ENCODE measurements at regions not wholly inside any gene's neighbourhood (a gene's known extent, or its start where the extent isn't known, plus 50 kb on each side); places are given as distances from the start of the nearest gene placed in this dataset.

DNA sequence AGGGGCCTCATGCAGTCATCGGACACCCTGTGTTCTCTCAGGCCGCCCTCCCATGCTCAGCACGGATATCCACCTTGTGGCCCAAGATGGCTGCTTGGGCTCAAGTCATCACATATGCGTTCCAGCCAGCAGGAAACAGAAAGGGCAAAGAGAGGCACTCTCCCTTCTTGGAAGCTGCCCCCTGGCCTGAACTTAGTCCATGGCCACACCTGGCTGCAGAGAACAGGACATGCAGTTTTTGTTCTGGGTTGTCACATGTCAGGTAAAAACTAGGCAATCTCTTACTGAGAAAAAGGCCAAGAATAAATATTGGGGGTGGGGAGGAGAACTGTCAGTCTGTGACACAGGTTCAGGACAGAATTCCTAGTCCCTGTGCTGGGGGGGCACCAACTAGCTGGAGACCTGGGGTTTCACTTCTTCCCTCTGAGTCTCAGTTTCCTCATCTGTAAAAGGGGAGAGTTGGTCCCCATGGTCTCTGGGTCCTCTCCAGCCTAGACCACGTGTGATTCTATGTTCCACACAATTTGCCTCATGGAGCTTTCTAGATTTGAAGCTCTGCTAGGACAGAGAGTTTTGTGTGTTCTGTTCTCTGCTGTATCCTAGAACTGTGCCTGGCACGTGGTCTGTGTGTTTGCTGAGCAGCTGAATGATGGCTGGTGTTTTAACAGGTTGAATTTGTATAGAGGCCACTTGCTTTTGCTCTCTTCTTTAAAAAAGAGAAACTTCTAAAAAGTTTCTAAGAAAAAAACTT lies 107.2 kb upstream of the ANO1 start:
- TF ChIP-seq, protein P1, sequence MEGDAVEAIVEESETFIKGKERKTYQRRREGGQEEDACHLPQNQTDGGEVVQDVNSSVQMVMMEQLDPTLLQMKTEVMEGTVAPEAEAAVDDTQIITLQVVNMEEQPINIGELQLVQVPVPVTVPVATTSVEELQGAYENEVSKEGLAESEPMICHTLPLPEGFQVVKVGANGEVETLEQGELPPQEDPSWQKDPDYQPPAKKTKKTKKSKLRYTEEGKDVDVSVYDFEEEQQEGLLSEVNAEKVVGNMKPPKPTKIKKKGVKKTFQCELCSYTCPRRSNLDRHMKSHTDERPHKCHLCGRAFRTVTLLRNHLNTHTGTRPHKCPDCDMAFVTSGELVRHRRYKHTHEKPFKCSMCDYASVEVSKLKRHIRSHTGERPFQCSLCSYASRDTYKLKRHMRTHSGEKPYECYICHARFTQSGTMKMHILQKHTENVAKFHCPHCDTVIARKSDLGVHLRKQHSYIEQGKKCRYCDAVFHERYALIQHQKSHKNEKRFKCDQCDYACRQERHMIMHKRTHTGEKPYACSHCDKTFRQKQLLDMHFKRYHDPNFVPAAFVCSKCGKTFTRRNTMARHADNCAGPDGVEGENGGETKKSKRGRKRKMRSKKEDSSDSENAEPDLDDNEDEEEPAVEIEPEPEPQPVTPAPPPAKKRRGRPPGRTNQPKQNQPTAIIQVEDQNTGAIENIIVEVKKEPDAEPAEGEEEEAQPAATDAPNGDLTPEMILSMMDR (IDR thresholded peaks at IDR 0.05; ENCODE audit: low read length), result no peak
- no peak for TF ChIP-seq EZH2 (IDR thresholded peaks at IDR 0.05; ENCODE audit: borderline replicate concordance, low read length)

All from OCI-LY1 (cell line).